HS-27A (cell line): ENCODE measurements at regions not wholly inside any gene's neighbourhood (a gene's known extent, or its start where the extent isn't known, plus 50 kb on each side); places are given as distances from the start of the nearest gene placed in this dataset.

Source experiments
- DNase-seq: peaks from one replicate; pipeline ENCODE4 v3.0.0-alpha.2; 2012; ENCODE audit warnings: low read depth, missing footprints

GRCh38 chr12:13288937-13289652 lies 92.6 kb downstream of the EMP1 start:
- peak; percentile 7 for DNase-seq

DNA sequence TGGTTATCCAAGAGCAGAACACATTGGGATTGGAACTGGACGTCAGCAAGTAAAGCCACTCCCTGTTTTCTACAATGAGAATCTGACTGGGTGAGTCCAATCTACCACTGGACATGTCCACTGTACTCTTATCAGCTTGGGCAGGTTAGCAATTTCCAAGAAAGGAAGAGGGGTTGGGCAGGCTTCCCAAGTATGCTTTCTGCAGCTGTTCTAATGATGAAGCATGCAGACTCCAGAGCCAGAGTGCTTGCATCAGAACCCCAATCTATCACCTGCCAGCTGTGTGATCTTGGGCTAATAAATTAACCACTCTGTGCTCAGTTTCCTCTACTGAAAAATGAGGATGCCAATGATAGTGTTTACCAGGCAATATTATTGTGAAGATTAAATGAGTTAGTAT lies 92.0 kb downstream of the EMP1 start:
- no peak for DNase-seq

- no peak for DNase-seq
Measured at GRCh38 chr12:13283867-13284266, 87.3 kb downstream of the EMP1 start.

DNA sequence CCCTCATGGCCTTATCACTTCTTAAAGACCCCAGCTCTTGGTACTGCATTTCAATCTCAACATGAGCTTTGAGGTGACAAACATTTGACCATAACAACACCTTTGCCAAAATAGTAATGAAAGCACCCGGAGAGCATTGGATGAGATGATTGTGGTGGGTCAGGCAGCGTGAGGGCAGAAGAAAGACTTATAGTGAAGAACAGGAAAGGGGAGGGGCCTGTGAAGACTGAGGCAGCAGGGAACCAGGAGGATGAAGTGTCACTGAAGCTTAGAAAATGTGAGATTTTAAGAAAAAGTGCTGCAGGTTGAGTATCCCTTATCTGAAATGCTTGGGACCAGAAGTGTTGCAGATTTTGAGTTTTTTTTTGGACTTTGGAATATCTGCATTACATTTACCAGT lies 86.3 kb downstream of the EMP1 start:
- DNase-seq = no peak

GRCh38 chr12:13278249-13278787 lies 81.8 kb downstream of the EMP1 start:
- DNase-seq = no peak

- DNase-seq = no peak
Measured at GRCh38 chr12:13277293-13277692, 80.8 kb downstream of the EMP1 start.

- no peak for DNase-seq
Measured at GRCh38 chr12:13275241-13276085, 78.9 kb downstream of the EMP1 start.

DNA sequence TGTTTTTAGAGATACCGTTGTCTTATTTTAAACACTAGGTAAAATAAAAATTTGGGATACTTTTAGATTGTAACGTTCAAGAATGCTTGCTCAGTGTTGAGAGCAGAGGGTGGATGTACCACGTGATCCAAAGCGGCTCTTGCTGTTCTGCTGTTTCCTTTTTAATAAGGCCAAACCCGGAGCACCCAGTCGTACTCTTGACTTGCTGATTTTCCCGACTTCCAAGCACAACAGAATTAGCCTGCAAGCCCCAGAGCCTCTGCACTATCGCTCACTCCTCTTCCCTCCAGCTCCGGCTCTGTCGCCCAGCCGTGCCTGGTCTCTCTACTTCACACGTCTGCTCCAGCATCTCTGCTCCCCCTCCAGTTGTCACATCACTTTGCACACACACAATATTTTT lies 77.3 kb downstream of the EMP1 start:
- no peak for DNase-seq

GRCh38 chr12:13273097-13273496 lies 76.6 kb downstream of the EMP1 start:
- no peak for DNase-seq

DNA sequence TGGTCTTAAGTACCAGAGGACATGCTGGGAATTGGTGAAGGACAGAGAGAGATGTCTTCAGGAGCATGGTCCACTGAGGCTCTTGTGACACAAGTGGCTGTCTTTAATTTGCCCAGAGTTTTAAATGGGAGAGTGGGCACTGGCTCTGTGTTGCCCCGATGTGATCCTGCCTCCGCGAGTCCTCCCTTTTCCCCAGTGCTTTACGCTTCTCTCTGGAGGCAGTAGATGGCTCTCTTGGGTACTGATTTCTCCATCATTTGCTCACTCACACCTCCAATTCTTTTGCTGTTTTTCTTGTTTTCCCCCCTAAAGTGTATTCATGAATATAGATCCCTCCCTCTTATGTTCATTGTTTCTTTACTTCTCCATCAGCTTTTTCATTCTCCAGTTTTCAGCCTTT lies 74.3 kb downstream of the EMP1 start:
- no peak for DNase-seq
